Body of pancreas (tissue), 4 donors: ENCODE measurements at regions not wholly inside any gene's neighbourhood (a gene's known extent, or its start where the extent isn't known, plus 50 kb on each side); places are given as distances from the start of the nearest gene placed in this dataset.

Source experiments
- ATAC-seq: fragments of 150-250 bp; one replicate; pipeline ENCODE4 v1.9.1; 2016
- DNase-seq, 4 donors: peaks; one replicate each; pipeline ENCODE4 v3.0.0-alpha.2; 2019
- H3K27ac ChIP-seq, 4 donors: fragments of 200-600 bp; sonication (generic); 1 replicate in 3 of 4; 2 replicates in 1 of 4; pipeline versions ENCODE4 v1.5.1 to v1.6.1; 2016 to 2019; ENCODE audit warnings: mild to moderate bottlenecking in 1 of 4, mixed read lengths in 1 of 4, moderate library complexity in 1 of 4
- H3K27me3 ChIP-seq, 2 donors: fragments of 200-600 bp; sonication (generic); one replicate each; pipeline ENCODE4 v1.6.0; 2016; ENCODE audit warnings: mild to moderate bottlenecking in 1 of 2
- H3K36me3 ChIP-seq, 2 donors: fragments of 200-600 bp; sonication (generic); replicated peaks in 1 of 2; 2 replicates each; pipeline ENCODE4 v1.5.1; 2016; ENCODE audit warnings: low read depth in 2 of 2; ENCODE audit not compliant: insufficient read depth in 1 of 2
- H3K4me1 ChIP-seq: fragments of 200-600 bp; sonication (generic); one replicate; pipeline ENCODE4 v1.6.0; 2016
- H3K4me3 ChIP-seq, 2 donors: fragments of 200-600 bp; sonication (generic); 1 replicate in 1 of 2; 2 replicates in 1 of 2; pipeline ENCODE4 v1.5.1; 2016 to 2019
- H3K9me3 ChIP-seq, 3 donors: fragments of 200-600 bp; sonication (generic); 1 replicate in 2 of 3; 2 replicates in 1 of 3; pipeline ENCODE4 v1.5.1; 2016
- POLR2A ChIP-seq, 3 donors: fragments of 450-650 bp; IDR thresholded peaks; one replicate each; pipeline ENCODE4 v1.6.1; 2016; ENCODE audit warnings: antibody characterized with exemption in 3 of 3, mild to moderate bottlenecking in 2 of 3
- WGBS, 2 donors: methylation state at CpG; one replicate each; pipeline ENCODE4 v1.1.5; 2017; 5-methylcytosine and 5-hydroxymethylcytosine counted together
- intact Hi-C: fragments of 100-400 bp; cut with DNase I; formaldehyde crosslinking; loops from one replicate; pipeline ENCODE4 v1.15.1; 2023
- TF ChIP-seq, protein P1 (sequence below), 7 experiments: fragments of 450-650 bp in 4 of 7; fragments of 200-600 bp in 3 of 7; sonication (generic) in 3 of 7; IDR thresholded peaks; one replicate each; pipeline ENCODE4 v1.5.1; 2016 to 2019; ENCODE audit warnings: antibody characterized with exemption in 7 of 7

GRCh38 chr10:43754569-43755260 is 106.0 kb upstream of the ZNF32 start:
- Histone ChIP-seq H3K27ac (no peak overlapping the region), H3K36me3 (no peaks in the 10 kb centered on the region), H3K27me3 (no peaks in the 10 kb centered on the region), H3K4me3 (no peak overlapping the region), H3K9me3 (no peaks in the 10 kb centered on the region), H3K4me1 (peaks cover 21% of the 10 kb centered on the region)
- 87 to 92% methylated on average over 8 of the region's 8 CpGs for WGBS, 2 donors
- intact Hi-C loops: no loop called here
- TF ChIP-seq, protein P1, sequence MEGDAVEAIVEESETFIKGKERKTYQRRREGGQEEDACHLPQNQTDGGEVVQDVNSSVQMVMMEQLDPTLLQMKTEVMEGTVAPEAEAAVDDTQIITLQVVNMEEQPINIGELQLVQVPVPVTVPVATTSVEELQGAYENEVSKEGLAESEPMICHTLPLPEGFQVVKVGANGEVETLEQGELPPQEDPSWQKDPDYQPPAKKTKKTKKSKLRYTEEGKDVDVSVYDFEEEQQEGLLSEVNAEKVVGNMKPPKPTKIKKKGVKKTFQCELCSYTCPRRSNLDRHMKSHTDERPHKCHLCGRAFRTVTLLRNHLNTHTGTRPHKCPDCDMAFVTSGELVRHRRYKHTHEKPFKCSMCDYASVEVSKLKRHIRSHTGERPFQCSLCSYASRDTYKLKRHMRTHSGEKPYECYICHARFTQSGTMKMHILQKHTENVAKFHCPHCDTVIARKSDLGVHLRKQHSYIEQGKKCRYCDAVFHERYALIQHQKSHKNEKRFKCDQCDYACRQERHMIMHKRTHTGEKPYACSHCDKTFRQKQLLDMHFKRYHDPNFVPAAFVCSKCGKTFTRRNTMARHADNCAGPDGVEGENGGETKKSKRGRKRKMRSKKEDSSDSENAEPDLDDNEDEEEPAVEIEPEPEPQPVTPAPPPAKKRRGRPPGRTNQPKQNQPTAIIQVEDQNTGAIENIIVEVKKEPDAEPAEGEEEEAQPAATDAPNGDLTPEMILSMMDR (IDR thresholded peaks at IDR 0.05): no peak
- no peak for TF ChIP-seq POLR2A (IDR thresholded peaks at IDR 0.05)
- ATAC-seq (no peak), DNase-seq (no peak)

DNA sequence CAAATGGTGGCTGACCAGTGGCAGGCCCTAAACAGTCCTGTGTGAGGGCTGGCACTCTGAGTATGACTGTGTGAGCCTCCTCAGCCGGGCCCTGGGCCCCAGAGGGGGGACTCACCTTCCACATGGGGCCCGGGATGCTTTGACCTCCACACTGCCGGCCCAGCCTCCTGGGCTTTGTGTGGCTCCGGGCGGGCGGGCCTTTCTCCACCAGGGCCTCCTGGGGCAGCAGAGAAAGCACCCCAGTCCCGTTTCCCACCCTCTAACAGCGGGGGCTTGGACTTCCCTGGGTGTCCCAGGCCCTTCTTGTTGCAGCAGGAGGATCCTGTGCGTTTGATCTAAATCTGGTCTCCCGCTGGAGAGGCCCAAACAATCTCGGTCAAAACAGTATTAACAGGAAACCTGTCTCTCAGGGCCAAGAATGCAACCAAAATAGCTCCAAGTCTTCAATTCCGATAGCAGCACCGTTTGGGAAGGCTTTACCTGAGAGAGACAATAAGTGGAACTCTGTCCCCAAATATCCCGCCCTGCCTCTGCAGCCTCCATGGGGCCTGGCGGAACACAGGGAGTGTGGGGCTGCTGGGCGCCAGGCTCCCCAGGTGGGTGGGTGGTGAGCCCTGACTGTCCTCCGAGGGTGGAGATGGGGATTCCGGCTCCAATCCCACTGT is 104.8 kb upstream of the ZNF32 start:
- H3K4me1 ChIP-seq: peaks cover 32% of the 10 kb centered on the region
- H3K4me3 ChIP-seq: no peak overlapping the region
- intact Hi-C loops: no loop called here
- H3K36me3 ChIP-seq: no peaks in the 10 kb centered on the region
- ATAC-seq (no peak), DNase-seq (no peak)
- no peaks in the 10 kb centered on the region for H3K9me3 ChIP-seq
- no peaks in the 10 kb centered on the region for H3K27me3 ChIP-seq
- peak overlapping the region in 2 of 4 donors; percentile 8 to 39 for H3K27ac ChIP-seq
- WGBS, 2 donors: 91 to 98% methylated on average over 9 to 18 of the region's 18 CpGs
- TF ChIP-seq POLR2A (IDR thresholded peaks at IDR 0.05): no peak
- TF ChIP-seq, protein P1 (IDR thresholded peaks at IDR 0.05): no peak

DNA sequence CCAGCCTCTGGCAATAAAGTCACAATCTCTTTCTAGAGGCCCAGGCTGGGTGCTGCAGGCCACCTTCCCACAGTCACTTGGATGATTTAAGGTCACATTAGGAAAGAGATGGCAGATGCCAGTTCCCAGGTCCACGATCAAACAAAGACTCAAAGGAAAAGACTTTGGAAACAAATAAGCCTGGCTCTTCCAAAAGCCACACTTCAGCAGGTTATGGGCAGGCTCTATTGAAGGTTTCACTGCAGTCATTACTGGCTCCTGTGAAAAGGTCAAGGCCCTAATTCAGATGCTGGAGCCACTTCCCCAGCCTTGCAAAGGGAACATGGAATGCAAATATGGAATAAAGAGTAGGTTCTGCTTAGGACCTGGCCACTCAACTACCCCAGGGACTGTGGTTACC is 104.0 kb upstream of the ZNF32 start:
- intact Hi-C loops: no loop called here
- 38 to 63% methylated on average over 1 of the region's 1 CpG for WGBS, 2 donors
- H3K36me3 ChIP-seq: no peaks in the 10 kb centered on the region
- H3K9me3 ChIP-seq: no peaks in the 10 kb centered on the region
- TF ChIP-seq POLR2A (IDR thresholded peaks at IDR 0.05): no peak
- TF ChIP-seq, protein P1 (IDR thresholded peaks at IDR 0.05): no peak
- H3K27ac ChIP-seq: peak overlapping the region; percentile 8 to 39 (median 16)
- H3K4me1 ChIP-seq: peaks cover 32% of the 10 kb centered on the region
- no peaks in the 10 kb centered on the region for H3K27me3 ChIP-seq
- DNase-seq (peak in 3 of 4 donors; percentile 39 to 59 (median 49)), ATAC-seq (no peak)
- H3K4me3 ChIP-seq: no peak overlapping the region

DNA sequence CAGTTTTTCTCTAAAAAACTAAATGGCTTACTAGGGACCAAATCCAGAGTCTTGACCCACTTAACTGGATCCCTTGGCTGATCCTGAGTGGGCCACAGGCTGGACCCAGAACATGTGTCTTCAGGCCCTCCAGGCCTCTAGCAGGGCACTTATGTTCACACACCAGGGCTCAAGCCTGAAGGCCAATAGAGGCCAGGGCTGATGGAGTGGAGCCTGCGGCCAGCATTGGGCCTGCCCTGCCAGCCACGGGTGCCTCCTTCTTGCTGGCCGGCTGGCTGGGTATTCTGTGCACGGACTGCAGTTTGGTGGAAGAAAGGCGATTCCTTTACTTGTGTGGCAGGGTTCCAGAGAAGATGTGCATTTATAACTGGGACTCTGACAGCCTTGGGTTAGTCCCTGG is 103.0 kb upstream of the ZNF32 start:
- 91 to 100% methylated on average over 3 to 5 of the region's 5 CpGs for WGBS, 2 donors
- H3K4me3 ChIP-seq: no peak overlapping the region
- H3K9me3 ChIP-seq: no peaks in the 10 kb centered on the region
- ATAC-seq (no peak), DNase-seq (no peak)
- H3K36me3 ChIP-seq: no peaks in the 10 kb centered on the region
- intact Hi-C loops: no loop called here
- no peaks in the 10 kb centered on the region for H3K27me3 ChIP-seq
- TF ChIP-seq POLR2A (IDR thresholded peaks at IDR 0.05): no peak
- TF ChIP-seq, protein P1 (IDR thresholded peaks at IDR 0.05): no peak
- H3K4me1 ChIP-seq: peaks cover 29% of the 10 kb centered on the region
- H3K27ac ChIP-seq: no peak overlapping the region
